CD4-positive, alpha-beta memory T cell (primary cell): ENCODE measurements at regions not wholly inside any gene's neighbourhood (a gene's known extent, or its start where the extent isn't known, plus 50 kb on each side); places are given as distances from the start of the nearest gene placed in this dataset.

Experiments
- CTCF ChIA-PET: fragments of 350-600 bp; sonication (Branson Sonifier 250); formaldehyde crosslinking; loops from one replicate; lab custom pipeline; 2021; ENCODE audit warnings: inconsistent platforms; ENCODE audit not compliant: partially characterized antibody; lab: Charles Lee
- POLR2A ChIA-PET: fragments of 350-600 bp; sonication (Branson Sonifier 250); formaldehyde crosslinking; loops from one replicate; lab custom pipeline; 2021; ENCODE audit not compliant: partially characterized antibody; lab: Charles Lee
- DNase-seq, 5 donors: peaks; one replicate each; pipeline versions ENCODE4 v3.0.0 to v3.0.0-alpha.2; 2020 to 2022; ENCODE audit warnings: mixed read lengths in 1 of 5
- H3K27ac ChIP-seq: one replicate; pipeline ENCODE4 v1.7.0; 2013; ENCODE audit warnings: low read depth, low read length
- H3K27me3 ChIP-seq: 2 replicates; pipeline ENCODE4 v1.7.0; 2013; ENCODE audit warnings: mild to moderate bottlenecking, low read length, moderate library complexity; ENCODE audit not compliant: insufficient read depth
- H3K36me3 ChIP-seq: 2 replicates; pipeline ENCODE4 v1.7.0; 2013; ENCODE audit warnings: mild to moderate bottlenecking, low read length, moderate library complexity; ENCODE audit not compliant: insufficient read depth
- H3K4me1 ChIP-seq: 2 replicates; pipeline ENCODE4 v1.7.0; 2013; ENCODE audit warnings: mild to moderate bottlenecking, low read length, moderate library complexity; ENCODE audit not compliant: insufficient read depth
- H3K4me3 ChIP-seq, 2 donors: one replicate each; pipeline ENCODE4 v1.7.0; 2013; ENCODE audit warnings: low read length in 2 of 2, mild to moderate bottlenecking in 1 of 2
- H3K9me3 ChIP-seq, 2 donors: one replicate each; pipeline ENCODE4 v1.7.0; 2013; ENCODE audit warnings: low read length in 2 of 2, control low read depth in 1 of 2; ENCODE audit not compliant: control insufficient read depth in 1 of 2
- H3K27ac Mint-ChIP-seq, 7 donors: one replicate each; pipeline ENCODE4 v1.8.0; 2020 to 2021; ENCODE audit warnings: mixed read lengths in 7 of 7, mild to moderate bottlenecking in 6 of 7, inconsistent platforms in 3 of 7, moderate library complexity in 3 of 7
- H3K27me3 Mint-ChIP-seq, 2 donors: one replicate each; pipeline ENCODE4 v1.8.0; 2020 to 2021; ENCODE audit warnings: mixed read lengths in 2 of 2
- H3K36me3 Mint-ChIP-seq, 2 donors: one replicate each; pipeline ENCODE4 v1.8.0; 2020 to 2021; ENCODE audit warnings: mixed read lengths in 2 of 2, inconsistent platforms in 1 of 2, mild to moderate bottlenecking in 1 of 2
- H3K4me1 Mint-ChIP-seq, 4 donors: one replicate each; pipeline ENCODE4 v1.8.0; 2020 to 2021; ENCODE audit warnings: mixed read lengths in 4 of 4, mild to moderate bottlenecking in 1 of 4
- H3K4me3 Mint-ChIP-seq, 8 donors: one replicate each; pipeline ENCODE4 v1.8.0; 2020 to 2021; ENCODE audit warnings: mixed read lengths in 8 of 8, mild to moderate bottlenecking in 7 of 8, moderate library complexity in 6 of 8, inconsistent platforms in 3 of 8
- H3K9me3 Mint-ChIP-seq, 8 donors: one replicate each; pipeline ENCODE4 v1.8.0; 2020 to 2021; ENCODE audit warnings: mixed read lengths in 8 of 8, mild to moderate bottlenecking in 5 of 8, inconsistent platforms in 3 of 8, moderate library complexity in 1 of 8
- intact Hi-C: fragments of 100-400 bp; cut with micrococcal nuclease; formaldehyde crosslinking; loops from one replicate; pipeline ENCODE4 v1.15.1; 2023

- Histone ChIP-seq H3K36me3 (no peaks in the 10 kb centered on the region), H3K27me3 (peaks cover 3% of the 10 kb centered on the region), H3K4me1 (no peaks in the 10 kb centered on the region), H3K9me3 (no peaks in the 10 kb centered on the region), H3K4me3 (no peak overlapping the region), H3K27ac (no peak overlapping the region)
- no peaks in the 10 kb centered on the region for H3K36me3 Mint-ChIP-seq
- no peak overlapping the region for H3K4me3 Mint-ChIP-seq
- H3K27ac Mint-ChIP-seq: no peak overlapping the region
- H3K4me1 Mint-ChIP-seq: no peaks in the 10 kb centered on the region
- POLR2A ChIA-PET: no interaction called here
- H3K9me3 Mint-ChIP-seq: peaks cover 0 to 19% (median 14%) of the 10 kb centered on the region in 8 donors
- peaks cover 2 to 7% of the 10 kb centered on the region in 2 donors for H3K27me3 Mint-ChIP-seq
- DNase-seq: no peak
- CTCF ChIA-PET: interaction anchor here (0.7 to 0.8 kb wide), 2 partner anchors 11 kb away, joined by 3 read pairs; no protein-coding TSS in a partner anchor
- intact Hi-C loops: no loop called here
These were observed 91.9 kb upstream of the GHITM start for GRCh38 chr10:84047258-84048010.

GRCh38 chr10:84049645-84050011 is 89.7 kb upstream of the GHITM start:
- Histone ChIP-seq H3K4me3 (no peak overlapping the region), H3K9me3 (no peaks in the 10 kb centered on the region), H3K27me3 (peaks cover 3% of the 10 kb centered on the region), H3K4me1 (no peaks in the 10 kb centered on the region), H3K27ac (no peak overlapping the region), H3K36me3 (no peaks in the 10 kb centered on the region)
- DNase-seq: no peak
- peaks cover 6 to 7% of the 10 kb centered on the region in 2 donors for H3K27me3 Mint-ChIP-seq
- H3K36me3 Mint-ChIP-seq: no peaks in the 10 kb centered on the region
- no peak overlapping the region for H3K4me3 Mint-ChIP-seq
- H3K4me1 Mint-ChIP-seq: no peaks in the 10 kb centered on the region
- CTCF ChIA-PET: no interaction called here
- H3K9me3 Mint-ChIP-seq: peaks cover 0 to 19% (median 14%) of the 10 kb centered on the region in 8 donors
- POLR2A ChIA-PET: no interaction called here
- intact Hi-C loops: no loop called here
- H3K27ac Mint-ChIP-seq: no peak overlapping the region

- Histone ChIP-seq H3K9me3 (no peaks in the 10 kb centered on the region), H3K27ac (no peak overlapping the region), H3K27me3 (peaks cover 3% of the 10 kb centered on the region), H3K36me3 (no peaks in the 10 kb centered on the region), H3K4me3 (no peak overlapping the region), H3K4me1 (no peaks in the 10 kb centered on the region)
- Mint-ChIP-seq H3K4me3 (no peak overlapping the region), H3K27ac (no peak overlapping the region), H3K36me3 (no peaks in the 10 kb centered on the region), H3K4me1 (no peaks in the 10 kb centered on the region), H3K27me3 (peaks cover 4 to 8% of the 10 kb centered on the region in 2 donors), H3K9me3 (peaks cover 0 to 6% (median 4%) of the 10 kb centered on the region in 8 donors)
- no peak for DNase-seq
- POLR2A ChIA-PET: no interaction called here
- CTCF ChIA-PET: no interaction called here
- intact Hi-C loops: no loop called here
These were observed 85.7 kb upstream of the GHITM start for GRCh38 chr10:84053626-84054025.

GRCh38 chr10:84054743-84055142 is 84.6 kb upstream of the GHITM start:
- no peak for DNase-seq
- Mint-ChIP-seq H3K27ac (no peak overlapping the region), H3K27me3 (peaks cover 0 to 10% of the 10 kb centered on the region in 2 donors), H3K36me3 (no peaks in the 10 kb centered on the region), H3K4me1 (no peaks in the 10 kb centered on the region), H3K4me3 (no peak overlapping the region), H3K9me3 (peaks cover 0 to 2% (median 0%) of the 10 kb centered on the region in 8 donors)
- Histone ChIP-seq H3K27me3 (peaks cover 3% of the 10 kb centered on the region), H3K27ac (no peak overlapping the region), H3K36me3 (no peaks in the 10 kb centered on the region), H3K9me3 (no peaks in the 10 kb centered on the region), H3K4me3 (no peak overlapping the region), H3K4me1 (no peaks in the 10 kb centered on the region)
- CTCF ChIA-PET: no interaction called here
- POLR2A ChIA-PET: no interaction called here
- intact Hi-C loops: no loop called here

GRCh38 chr10:84059526-84059925 is 79.8 kb upstream of the GHITM start:
- Histone ChIP-seq H3K4me1 (no peaks in the 10 kb centered on the region), H3K27me3 (no peaks in the 10 kb centered on the region), H3K4me3 (no peak overlapping the region), H3K36me3 (no peaks in the 10 kb centered on the region), H3K9me3 (no peaks in the 10 kb centered on the region), H3K27ac (no peak overlapping the region)
- H3K36me3 Mint-ChIP-seq: no peaks in the 10 kb centered on the region
- POLR2A ChIA-PET: no interaction called here
- CTCF ChIA-PET: no interaction called here
- H3K27me3 Mint-ChIP-seq: peaks cover 3% of the 10 kb centered on the region in 2 donors
- H3K4me3 Mint-ChIP-seq: no peak overlapping the region
- no peaks in the 10 kb centered on the region for H3K4me1 Mint-ChIP-seq
- DNase-seq: no peak
- H3K9me3 Mint-ChIP-seq: peaks cover 0 to 2% (median 0%) of the 10 kb centered on the region in 8 donors
- H3K27ac Mint-ChIP-seq: no peak overlapping the region
- intact Hi-C loops: no loop called here

GRCh38 chr10:84063440-84063839 is 75.9 kb upstream of the GHITM start:
- Mint-ChIP-seq H3K4me1 (no peaks in the 10 kb centered on the region), H3K9me3 (no peaks in the 10 kb centered on the region), H3K4me3 (no peak overlapping the region), H3K27me3 (peaks cover 6% of the 10 kb centered on the region in 2 donors), H3K36me3 (no peaks in the 10 kb centered on the region), H3K27ac (no peak overlapping the region)
- Histone ChIP-seq H3K9me3 (no peaks in the 10 kb centered on the region), H3K27me3 (no peaks in the 10 kb centered on the region), H3K4me1 (no peaks in the 10 kb centered on the region), H3K27ac (no peak overlapping the region), H3K4me3 (no peak overlapping the region), H3K36me3 (no peaks in the 10 kb centered on the region)
- intact Hi-C loops: no loop called here
- ChIA-PET CTCF (no interaction called here), POLR2A (no interaction called here)
- no peak for DNase-seq

DNA sequence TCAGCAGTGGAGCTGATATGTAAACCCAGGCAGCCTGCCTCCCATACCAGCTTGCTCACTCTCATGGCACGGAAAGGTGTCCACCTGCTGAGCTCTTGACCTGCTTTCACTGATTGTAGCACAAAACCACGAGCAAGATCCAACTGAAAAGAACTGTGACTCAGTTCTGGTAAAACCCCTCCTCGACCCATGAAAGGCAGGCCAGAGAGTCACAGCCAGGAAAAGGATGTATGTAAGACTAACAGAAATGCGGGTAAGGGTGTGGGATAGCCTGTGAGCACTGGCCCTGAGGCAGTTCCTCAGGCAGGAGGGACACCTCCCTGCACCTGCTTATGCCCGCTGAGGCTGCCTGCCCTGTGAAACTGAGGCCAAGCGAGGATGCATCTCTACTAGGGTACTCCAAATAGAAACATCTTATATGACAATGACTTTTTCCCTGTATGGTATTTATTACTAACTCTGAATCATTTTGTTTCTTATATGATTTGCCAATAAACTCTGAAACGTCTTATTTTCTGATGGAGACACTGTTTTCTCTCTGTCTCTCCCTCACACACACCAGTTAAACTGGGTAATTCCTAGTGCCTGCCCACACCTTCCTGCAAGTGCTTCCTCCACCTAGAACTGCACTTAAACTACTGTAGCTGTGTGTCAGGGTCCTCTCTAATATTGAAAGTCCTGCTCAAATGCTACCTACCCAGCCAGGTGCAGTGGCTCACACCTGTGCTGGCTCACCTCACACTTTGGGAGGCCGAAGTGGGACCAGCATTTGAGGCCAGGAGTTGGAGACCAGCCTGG is 73.3 kb upstream of the GHITM start:
- H3K36me3 ChIP-seq: no peaks in the 10 kb centered on the region
- no peaks in the 10 kb centered on the region for H3K9me3 ChIP-seq
- Mint-ChIP-seq H3K4me1 (no peaks in the 10 kb centered on the region), H3K4me3 (no peak overlapping the region), H3K36me3 (no peaks in the 10 kb centered on the region), H3K27ac (no peak overlapping the region), H3K9me3 (peaks cover 0 to 6% (median 2%) of the 10 kb centered on the region in 8 donors), H3K27me3 (peaks cover 5 to 6% of the 10 kb centered on the region in 2 donors)
- H3K4me3 ChIP-seq: no peak overlapping the region
- H3K27me3 ChIP-seq: no peaks in the 10 kb centered on the region
- POLR2A ChIA-PET: no interaction called here
- no peak overlapping the region for H3K27ac ChIP-seq
- intact Hi-C loops: no loop called here
- DNase-seq: no peak
- CTCF ChIA-PET: no interaction called here
- H3K4me1 ChIP-seq: no peaks in the 10 kb centered on the region
